HG03342 (cell line): ENCODE measurements at regions not wholly inside any gene's neighbourhood (a gene's known extent, or its start where the extent isn't known, plus 50 kb on each side); places are given as distances from the start of the nearest gene placed in this dataset.

Experiments used
- ATAC-seq: cut with Tn5 transposase; IDR thresholded peaks from one replicate; pipeline ENCODE4 v1.9.1; 2021; ENCODE audit warnings: mild to moderate bottlenecking, moderate library complexity; ENCODE audit not compliant: unreplicated experiment

GRCh38 chr9:89790542-89791109, 185.8 kb downstream of the GADD45G start:
- ATAC-seq, result no peak

DNA sequence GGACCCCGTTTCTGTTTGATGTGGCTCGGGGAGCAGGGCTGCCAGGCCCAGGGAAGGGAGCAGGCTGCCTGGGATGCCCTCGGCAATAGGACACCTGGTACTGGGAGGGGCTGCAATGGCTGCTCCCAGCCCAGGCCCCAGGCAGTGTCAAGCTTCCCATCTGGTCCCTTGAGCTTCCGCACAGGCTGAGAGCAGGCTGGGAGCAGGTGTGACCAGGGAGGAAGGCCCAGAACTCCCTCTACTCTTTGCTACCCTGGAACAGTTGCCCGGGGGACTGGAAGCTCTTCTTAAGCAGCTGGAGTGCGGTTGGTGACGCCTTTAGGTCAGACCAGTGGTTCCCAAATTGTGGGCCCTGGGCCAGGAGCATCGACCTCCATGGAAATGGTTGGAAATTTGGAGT, 186.9 kb downstream of the GADD45G start:
- no peak for ATAC-seq

DNA sequence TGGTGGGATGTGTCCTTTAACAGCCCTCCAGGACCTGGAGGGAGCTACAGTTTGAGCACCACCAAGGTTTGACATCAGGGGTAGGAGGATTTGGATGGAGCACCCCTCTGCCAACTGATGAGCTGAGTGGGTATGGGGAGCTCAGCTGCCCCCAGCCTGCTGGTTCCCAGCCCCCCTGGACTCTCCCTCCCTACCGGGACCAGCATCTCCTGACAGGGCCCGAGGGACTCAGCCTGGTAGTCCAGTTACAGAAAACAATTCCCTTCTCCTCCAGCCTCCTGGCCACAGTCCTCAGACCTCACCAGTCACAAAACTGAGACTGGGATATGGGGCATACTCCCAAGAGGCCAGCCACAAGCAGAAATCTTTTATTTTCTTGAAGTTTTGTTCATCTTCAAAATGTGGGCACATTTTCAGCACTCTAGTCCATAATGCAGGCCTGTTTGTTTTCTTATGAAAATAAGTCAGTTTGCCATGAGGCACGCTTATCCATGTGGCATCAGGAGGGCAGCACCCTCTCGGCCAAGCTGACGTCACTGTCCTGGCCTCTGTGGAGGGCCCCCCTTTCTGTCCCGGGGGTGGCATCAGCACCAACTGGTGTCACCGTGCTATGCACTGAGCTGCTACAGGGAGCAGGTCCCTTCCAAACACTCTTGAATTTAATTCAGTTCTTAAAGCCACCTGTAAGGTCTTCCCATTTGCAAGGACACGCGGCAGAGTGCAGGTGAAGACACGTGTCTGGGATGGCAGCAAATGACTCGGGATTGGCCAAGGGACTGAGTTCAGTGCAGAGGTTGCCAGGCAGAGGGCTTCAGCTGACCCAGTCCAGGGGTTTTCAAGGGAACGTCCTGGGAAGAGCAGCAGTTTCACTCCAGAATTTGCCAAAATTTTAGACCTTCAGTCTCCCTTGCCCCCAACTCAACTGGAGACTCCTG, 187.6 kb downstream of the GADD45G start:
- no peak for ATAC-seq

DNA sequence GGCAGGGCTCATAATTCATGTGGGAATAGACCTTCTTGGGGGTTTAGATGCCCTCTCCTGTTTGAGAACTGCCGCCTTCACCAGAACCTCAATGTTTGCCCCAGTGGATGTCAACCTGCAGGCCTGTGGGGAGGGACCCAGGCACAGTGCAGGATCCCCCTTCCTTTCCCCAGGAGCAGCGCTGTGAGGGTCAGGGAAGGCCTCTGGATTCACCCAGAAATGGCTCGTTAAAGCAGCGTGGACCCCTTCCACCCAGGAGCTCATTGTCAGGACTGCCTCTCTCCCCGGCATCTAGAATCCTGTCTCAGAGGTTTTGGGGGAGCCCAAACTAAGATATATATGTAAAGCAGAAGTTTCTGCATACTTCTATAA, 188.3 kb downstream of the GADD45G start:
- no peak for ATAC-seq

DNA sequence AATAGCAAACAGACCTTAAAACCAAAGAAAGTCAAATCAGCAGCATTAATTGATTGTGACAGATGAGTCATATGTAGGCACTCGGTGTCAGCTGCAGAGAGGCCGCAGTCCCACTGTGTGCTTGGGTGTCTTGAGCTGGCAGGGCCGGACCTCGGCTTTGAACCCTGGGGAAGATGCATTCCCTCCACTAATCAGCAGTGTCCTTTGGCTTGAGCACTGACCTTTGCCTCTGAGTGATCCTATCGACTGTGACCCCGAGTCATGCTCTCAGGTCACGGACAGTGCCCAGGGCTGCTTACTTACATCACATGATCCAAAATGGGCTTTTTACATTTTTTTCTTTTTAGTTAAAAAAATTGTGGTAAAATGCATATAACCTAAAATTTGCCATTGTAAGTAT, 188.7 kb downstream of the GADD45G start:
- ATAC-seq, result no peak

DNA sequence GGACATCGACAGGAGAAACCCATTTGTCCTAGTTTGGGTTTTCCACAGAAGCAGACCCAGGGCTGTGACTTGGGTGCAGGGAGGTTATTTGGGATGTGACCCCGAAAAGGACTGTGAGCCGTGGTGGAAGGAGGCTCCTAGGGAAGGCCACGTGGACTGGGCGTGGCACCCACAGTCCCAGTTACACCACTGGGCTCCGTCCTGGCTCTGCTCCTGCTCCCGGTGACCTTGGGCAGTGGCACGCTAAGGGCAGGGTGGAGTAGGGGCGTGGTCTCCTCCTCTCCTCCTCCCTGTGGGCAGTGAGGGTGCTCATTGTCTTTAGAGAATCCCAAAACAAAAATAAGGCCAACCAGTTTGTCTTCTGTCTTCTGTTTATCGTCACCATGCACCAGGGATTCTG, 190.1 kb downstream of the GADD45G start:
- no peak for ATAC-seq

- ATAC-seq, result no peak
Observed at GRCh38 chr9:89795538-89796195, 190.9 kb downstream of the GADD45G start.

- ATAC-seq, result no peak
Observed at GRCh38 chr9:89796606-89797005, 191.8 kb downstream of the GADD45G start.

DNA sequence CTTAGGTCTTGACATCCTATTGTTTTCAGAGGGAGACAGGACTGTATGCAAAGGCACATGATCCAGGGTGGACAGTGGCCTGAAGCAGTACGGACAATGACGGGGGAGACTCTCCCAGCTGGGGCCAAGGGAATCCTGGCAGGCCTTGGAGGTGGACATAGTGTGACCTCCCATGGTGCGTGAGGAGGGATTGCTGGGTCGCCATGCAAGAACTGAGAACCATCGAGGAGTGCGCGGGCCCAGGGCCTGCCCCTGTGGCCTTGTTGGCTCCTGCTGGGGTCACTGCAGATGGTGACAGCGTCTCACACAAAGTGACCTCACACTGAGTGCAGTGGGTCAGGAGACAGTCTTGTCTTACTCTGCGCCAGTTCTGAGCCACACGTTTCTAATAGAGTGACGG, 192.4 kb downstream of the GADD45G start:
- no peak for ATAC-seq

- no peak for ATAC-seq
Observed at GRCh38 chr9:89797937-89798455, 193.2 kb downstream of the GADD45G start.

DNA sequence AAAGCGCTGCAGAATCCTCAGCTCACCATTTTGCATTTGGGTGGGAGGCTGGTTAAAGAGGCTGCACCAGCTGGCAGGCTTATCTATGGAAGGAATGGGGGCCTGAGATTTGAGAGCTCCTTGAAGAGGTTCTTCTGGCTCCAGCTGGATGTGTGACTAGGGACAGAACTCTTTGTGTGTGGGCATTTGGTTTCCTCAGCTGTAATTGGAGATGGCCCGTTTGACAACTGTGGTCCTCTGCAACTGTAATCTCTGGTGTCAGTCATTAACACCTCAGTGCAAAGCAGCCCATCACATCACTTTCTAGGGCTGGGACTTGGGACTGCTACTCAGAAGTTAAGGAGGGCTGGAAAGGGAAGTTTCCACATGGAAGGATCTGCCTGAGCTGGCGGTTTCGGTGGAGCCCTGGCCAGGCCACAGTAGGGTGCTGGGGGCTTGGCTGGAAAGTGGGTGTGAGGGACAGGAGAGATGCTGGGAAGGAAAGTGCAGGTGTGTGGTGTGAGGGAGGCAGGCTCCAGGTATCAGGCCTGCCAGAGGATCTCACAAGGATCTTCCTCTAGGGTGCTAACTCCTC, 193.8 kb downstream of the GADD45G start:
- ATAC-seq, result no peak

DNA sequence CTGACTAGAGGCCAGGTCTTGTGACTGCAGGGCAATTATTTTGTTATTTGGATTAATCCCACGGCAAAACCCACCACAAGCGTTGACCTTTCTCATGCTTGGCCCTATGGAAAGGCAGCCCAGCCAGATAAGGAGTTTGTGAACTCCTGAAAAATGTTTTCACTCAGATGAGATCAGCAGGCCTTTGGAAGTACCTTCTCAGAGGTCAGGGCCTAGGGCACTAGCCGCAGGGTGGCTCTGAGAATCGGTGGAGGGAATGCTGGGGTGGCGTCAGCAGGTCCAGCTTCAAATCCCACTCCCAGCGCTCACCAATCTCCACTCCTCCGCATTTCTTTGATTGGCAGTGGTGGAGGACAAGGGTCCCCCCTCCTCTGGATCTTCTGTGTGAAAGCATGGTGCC, 194.4 kb downstream of the GADD45G start:
- no peak for ATAC-seq

DNA sequence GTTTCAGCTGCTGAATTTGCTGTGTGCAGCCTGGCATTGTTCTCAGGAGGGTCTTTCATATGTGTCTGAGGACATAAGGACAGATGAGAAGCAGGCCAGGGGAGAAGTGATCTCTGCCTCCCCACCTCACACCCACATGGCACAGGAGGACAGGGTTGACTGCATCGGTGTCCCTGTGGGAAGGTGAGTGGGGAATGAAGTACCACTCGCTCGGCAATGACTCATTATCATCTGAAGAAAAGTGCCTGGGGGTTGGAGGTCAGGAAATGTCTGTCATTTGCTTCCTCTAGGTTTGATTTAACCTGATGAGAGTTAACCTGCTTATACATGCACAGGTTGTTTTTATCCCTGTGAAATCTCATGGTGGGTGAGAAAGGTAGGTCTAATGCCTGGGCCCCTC, 195.0 kb downstream of the GADD45G start:
- no peak for ATAC-seq

DNA sequence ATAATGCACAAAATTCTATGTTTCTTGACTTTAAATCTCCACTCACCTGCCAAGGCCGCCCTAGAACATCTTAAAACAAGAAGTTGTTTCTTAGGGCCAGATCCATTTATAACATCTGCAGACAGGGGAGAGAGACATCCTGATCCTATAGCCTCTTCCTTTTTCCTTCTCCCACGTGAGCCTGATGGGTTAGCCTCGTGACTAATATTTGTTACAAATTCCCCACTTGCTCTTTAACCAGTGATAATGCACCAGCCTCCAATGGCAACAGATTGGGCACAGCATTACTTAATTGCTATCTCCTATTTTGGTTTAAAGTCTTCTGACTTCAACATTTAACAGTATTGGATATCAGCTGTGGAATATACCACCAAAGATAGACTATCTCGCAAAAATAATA, 196.5 kb downstream of the GADD45G start:
- no peak for ATAC-seq

DNA sequence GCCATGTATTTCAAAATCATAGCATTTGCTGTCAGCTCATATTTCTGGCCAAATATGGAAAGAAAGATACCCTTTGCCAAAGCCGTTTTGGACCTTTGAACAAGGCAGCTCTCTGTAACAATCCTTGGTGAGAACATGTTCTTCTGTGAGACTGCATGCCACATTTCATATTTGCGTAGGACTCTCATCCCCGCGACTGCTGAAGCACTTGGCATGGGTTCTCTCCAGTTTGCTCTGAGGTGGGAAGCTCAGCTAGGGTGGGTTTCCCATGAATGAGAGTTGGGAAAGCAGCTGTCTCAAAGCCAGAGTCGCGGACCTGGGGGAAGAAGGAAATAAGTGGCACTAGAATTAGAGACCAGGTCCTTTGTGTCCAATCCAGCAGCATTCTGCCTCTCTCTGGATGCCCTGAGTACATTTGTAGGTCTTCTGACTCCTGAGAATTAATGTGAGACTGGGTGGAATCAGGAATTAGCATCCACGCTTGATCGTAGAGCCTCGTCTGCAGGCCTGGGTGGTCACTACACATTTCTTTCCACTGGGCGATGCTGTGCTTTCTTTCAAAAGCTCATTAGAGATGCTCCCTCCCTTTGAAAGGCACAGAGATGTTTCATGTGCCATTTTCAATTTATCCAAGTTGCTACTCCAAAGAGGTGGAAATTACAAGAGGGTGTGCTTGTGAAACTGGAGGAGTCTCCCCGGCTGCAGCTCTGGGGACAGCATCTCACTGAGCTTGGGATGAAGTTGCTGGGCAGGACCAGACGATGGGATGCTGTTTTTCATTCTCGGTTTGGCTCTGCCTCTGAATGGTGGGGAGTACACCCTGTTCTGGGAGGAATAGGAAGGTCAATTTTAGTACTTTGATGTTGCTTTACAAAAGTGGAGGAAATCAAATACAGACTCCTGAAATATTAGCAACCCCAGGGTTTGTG, 197.2 kb downstream of the GADD45G start:
- ATAC-seq, result no peak

DNA sequence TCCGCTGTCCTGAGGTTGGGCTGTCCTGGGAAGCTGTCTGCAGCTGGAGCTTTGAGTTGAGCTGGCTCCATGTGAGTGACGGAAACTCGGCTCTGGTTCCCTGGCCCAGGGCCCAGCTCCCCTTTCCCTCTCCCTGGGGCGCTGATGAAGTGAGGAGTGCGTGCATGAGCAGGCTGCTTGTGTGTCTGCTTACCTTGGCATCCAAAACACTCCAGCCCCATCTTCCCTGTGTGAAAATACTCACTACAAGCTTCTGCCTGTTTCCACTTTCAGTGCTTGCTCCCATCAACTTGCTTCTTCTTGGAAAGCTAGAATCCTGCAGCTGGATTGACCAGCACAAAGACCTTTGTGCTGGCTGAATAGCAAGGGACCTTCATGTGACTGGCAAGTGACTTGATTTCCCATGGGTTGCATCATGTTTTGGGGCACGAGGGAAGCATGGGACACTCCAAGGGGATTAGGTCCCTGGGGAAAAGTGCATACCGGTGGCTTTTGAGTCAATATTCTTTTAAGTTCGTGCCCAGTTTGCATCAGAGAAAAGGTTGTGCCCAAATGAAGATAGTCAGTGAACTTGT, 198.1 kb downstream of the GADD45G start:
- no peak for ATAC-seq

- no peak for ATAC-seq
Observed at GRCh38 chr9:89803403-89803802, 198.6 kb downstream of the GADD45G start.

DNA sequence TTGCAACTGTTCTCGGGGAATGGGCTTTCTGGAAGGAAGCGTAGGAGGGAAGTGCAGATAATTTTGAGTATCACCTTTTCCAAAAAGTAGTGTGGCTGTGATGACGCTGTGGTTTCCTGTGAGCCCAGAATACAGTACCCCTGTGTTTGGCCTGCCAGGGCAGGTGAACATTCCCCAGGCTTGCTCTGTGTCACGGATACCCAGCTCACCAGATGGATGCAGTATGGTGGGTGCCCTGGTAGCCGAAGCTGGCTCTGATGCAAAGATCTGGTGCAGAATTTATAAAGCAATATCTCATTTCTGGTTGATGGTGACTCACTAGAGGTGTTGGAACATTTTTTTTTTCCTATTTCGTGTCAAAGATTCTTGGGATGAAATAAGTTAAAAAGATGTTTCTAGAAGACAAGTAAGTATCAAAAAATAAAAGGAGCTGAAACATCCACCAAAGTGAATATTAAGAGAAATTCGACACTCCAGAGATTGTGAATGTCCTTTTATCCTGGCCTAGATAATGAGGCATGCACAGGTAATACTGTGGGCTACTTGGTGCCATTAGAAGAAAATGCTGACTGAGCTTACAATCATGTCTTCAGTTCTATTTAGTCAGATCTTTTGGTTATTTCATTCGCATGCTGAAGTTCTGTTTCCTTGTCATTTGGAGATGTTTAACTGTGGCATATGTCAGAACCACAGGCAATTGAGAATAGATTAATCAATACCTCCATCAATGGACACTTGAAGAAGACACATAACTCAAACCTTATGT, 200.1 kb downstream of the GADD45G start:
- no peak for ATAC-seq

- no peak for ATAC-seq
Observed at GRCh38 chr9:89805571-89806292, 200.9 kb downstream of the GADD45G start.
